Chondrocyte (in vitro differentiated cells): ENCODE measurements at regions not wholly inside any gene's neighbourhood (a gene's known extent, or its start where the extent isn't known, plus 50 kb on each side); places are given as distances from the start of the nearest gene placed in this dataset.

ENCODE experiments used
- DNase-seq: peaks from one replicate; pipeline ENCODE4 v3.0.0; 2021; ENCODE audit warnings: mixed read lengths, low spot score
- H3K27ac Mint-ChIP-seq: one replicate; pipeline ENCODE4 v1.8.0; 2021; ENCODE audit warnings: mild to moderate bottlenecking, moderate library complexity, mixed read lengths; ENCODE audit not compliant: unreplicated experiment
- H3K27me3 Mint-ChIP-seq: 2 replicates; pipeline ENCODE4 v1.8.0; 2021; ENCODE audit warnings: low read depth, mixed read lengths
- H3K36me3 Mint-ChIP-seq: 2 replicates; pipeline ENCODE4 v1.8.0; 2021; ENCODE audit warnings: low read depth, mixed read lengths
- H3K4me1 Mint-ChIP-seq: 2 replicates; pipeline ENCODE4 v1.8.0; 2021; ENCODE audit warnings: low read depth, mild to moderate bottlenecking, mixed read lengths
- H3K4me3 Mint-ChIP-seq: one replicate; pipeline ENCODE4 v1.8.0; 2021; ENCODE audit warnings: mild to moderate bottlenecking, moderate library complexity, mixed read lengths; ENCODE audit not compliant: unreplicated experiment
- H3K9me3 Mint-ChIP-seq: 2 replicates; pipeline ENCODE4 v1.8.0; 2021; ENCODE audit warnings: low read depth, mixed read lengths
- CTCF ChIP-seq: fragments of 200-600 bp; sonication (generic); IDR thresholded peaks from 2 replicates; pipeline ENCODE4 v1.5.0; 2021; ENCODE audit warnings: antibody characterized with exemption, mild to moderate bottlenecking, moderate library complexity

DNA sequence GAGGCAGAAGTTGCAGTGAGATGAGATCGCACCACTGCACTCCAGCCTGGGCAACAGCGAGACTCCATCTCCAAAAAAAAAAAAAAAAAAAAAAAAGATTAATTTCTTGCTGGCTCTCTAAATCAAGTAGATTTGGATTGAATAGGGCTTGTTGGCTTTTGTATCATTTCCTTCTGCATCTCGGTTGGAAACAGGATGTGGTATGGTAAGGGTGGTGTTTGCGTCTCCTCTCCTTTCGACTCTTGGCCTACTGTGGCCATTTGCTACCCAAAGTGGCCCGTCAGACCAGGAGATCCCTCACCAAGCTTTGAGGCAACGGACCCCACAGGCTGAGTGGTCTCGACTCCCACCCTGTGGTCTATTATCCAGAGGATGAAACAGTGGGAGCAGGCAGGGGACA is 168.0 kb upstream of the IRX3 start:
- TF ChIP-seq CTCF: no peak
- Mint-ChIP-seq H3K9me3 (no peaks in the 10 kb centered on the region), H3K27ac (no peak overlapping the region), H3K4me3 (no peak overlapping the region), H3K4me1 (peaks cover under 1% of the 10 kb centered on the region), H3K36me3 (peaks cover 1% of the 10 kb centered on the region), H3K27me3 (peaks cover 27% of the 10 kb centered on the region)
- no peak for DNase-seq

DNA sequence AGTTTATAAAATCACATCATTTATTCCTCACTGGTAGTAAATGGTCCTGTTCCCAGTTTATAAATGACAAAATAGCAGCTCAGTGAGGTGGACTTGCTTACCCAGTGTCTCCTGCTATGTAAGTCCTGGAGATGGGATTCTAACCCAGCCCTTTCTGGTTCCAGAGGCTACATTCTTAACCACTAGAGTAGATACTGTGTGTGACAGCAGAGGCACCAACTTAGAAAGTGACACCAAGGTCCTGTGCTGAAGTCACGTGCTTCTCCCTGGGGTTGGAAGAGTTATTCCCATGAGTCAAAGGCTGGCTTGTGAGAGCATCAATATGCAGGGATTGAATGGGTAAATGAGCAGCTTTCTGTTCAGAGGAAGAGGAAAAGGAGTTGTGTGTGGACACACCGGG is 167.3 kb upstream of the IRX3 start:
- H3K4me1 Mint-ChIP-seq: no peaks in the 10 kb centered on the region
- TF ChIP-seq CTCF: no peak
- H3K4me3 Mint-ChIP-seq: no peak overlapping the region
- no peaks in the 10 kb centered on the region for H3K9me3 Mint-ChIP-seq
- H3K36me3 Mint-ChIP-seq: peaks cover 1% of the 10 kb centered on the region
- H3K27me3 Mint-ChIP-seq: peaks cover 27% of the 10 kb centered on the region
- DNase-seq: no peak
- H3K27ac Mint-ChIP-seq: no peak overlapping the region

GRCh38 chr16:54447576-54448440 is 161.2 kb upstream of the IRX3 start:
- Mint-ChIP-seq H3K27ac (peak overlapping the region; percentile 52), H3K9me3 (no peaks in the 10 kb centered on the region), H3K27me3 (peaks cover 11% of the 10 kb centered on the region), H3K36me3 (no peaks in the 10 kb centered on the region), H3K4me3 (no peak overlapping the region), H3K4me1 (peaks cover 35% of the 10 kb centered on the region)
- DNase-seq: no peak
- TF ChIP-seq CTCF: no peak

GRCh38 chr16:54446639-54447038 is 160.1 kb upstream of the IRX3 start:
- peak overlapping the region; percentile 73 for H3K27ac Mint-ChIP-seq
- peaks cover 35% of the 10 kb centered on the region for H3K4me1 Mint-ChIP-seq
- H3K4me3 Mint-ChIP-seq: no peak overlapping the region
- no peaks in the 10 kb centered on the region for H3K36me3 Mint-ChIP-seq
- no peak for DNase-seq
- TF ChIP-seq CTCF: peak; percentile 49
- H3K27me3 Mint-ChIP-seq: peaks cover 18% of the 10 kb centered on the region
- H3K9me3 Mint-ChIP-seq: no peaks in the 10 kb centered on the region

DNA sequence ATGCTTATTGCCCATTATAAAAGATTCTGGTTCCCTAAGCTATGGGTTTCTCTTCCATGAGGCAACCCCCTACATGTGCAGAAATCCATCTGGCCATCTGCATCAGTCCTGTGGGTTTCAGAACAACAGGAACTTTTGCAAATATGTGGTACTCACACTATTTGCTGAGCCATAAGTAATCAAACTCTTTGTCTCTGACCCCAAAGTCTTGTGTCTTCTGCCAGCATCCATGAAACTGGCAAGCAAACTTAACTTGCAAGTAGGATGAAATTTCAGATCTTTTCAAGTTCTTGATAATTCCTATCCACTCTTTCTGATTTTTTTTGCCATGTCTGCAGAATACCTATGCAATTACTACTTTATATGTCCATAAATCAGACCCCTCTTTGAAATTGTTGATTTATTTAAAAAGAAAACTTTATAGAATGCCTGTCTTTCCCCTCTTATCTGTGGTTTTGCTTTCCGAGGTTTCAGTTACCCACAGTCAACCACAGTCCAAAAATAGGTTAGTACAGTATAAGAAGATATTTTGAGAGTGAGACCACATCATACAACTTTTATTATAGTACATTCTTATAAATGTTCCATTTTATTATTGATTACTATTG is 158.4 kb upstream of the IRX3 start:
- DNase-seq: no peak
- Mint-ChIP-seq H3K4me1 (peaks cover 35% of the 10 kb centered on the region), H3K36me3 (no peaks in the 10 kb centered on the region), H3K27me3 (peaks cover 9% of the 10 kb centered on the region), H3K4me3 (no peak overlapping the region), H3K9me3 (no peaks in the 10 kb centered on the region), H3K27ac (no peak overlapping the region)
- TF ChIP-seq CTCF: no peak
